KMS-11 (cell line): ENCODE measurements at regions not wholly inside any gene's neighbourhood (a gene's known extent, or its start where the extent isn't known, plus 50 kb on each side); places are given as distances from the start of the nearest gene placed in this dataset.

Experiments used
- H2AFZ ChIP-seq: fragments of 200-600 bp; sonication (generic); 2 replicates; pipeline ENCODE4 v1.6.1; 2016; ENCODE audit warnings: antibody characterized with exemption, mixed run types, low read depth
- H3K27ac ChIP-seq: fragments of 200-600 bp; sonication (generic); 2 replicates; pipeline ENCODE4 v1.6.1; 2016; ENCODE audit warnings: mild to moderate bottlenecking, mixed run types
- H3K27me3 ChIP-seq: fragments of 200-600 bp; sonication (generic); 2 replicates; pipeline ENCODE4 v1.6.1; 2017; ENCODE audit warnings: mild to moderate bottlenecking, low read depth, mixed run types, moderate library complexity; ENCODE audit not compliant: insufficient read depth
- H3K36me3 ChIP-seq: fragments of 200-600 bp; sonication (generic); 2 replicates; pipeline ENCODE4 v1.6.1; 2017; ENCODE audit warnings: mild to moderate bottlenecking, mixed run types; ENCODE audit not compliant: insufficient read depth
- H3K4me1 ChIP-seq: fragments of 200-600 bp; sonication (generic); 2 replicates; pipeline ENCODE4 v1.6.1; 2016; ENCODE audit warnings: mild to moderate bottlenecking, low read depth, mixed run types; ENCODE audit not compliant: poor library complexity, severe bottlenecking
- H3K4me2 ChIP-seq: fragments of 200-600 bp; sonication (generic); 2 replicates; pipeline ENCODE4 v1.7.0; 2016; ENCODE audit warnings: mild to moderate bottlenecking, mixed run types
- H3K4me3 ChIP-seq: fragments of 200-600 bp; sonication (generic); IDR thresholded peaks from 2 replicates; pipeline ENCODE4 v1.6.1; 2017; ENCODE audit warnings: low read depth, low read length, mixed read lengths; ENCODE audit not compliant: insufficient read depth
- H3K79me2 ChIP-seq: fragments of 200-600 bp; sonication (generic); 2 replicates; pipeline ENCODE4 v1.6.1; 2016; ENCODE audit warnings: low read depth, mixed run types; ENCODE audit not compliant: insufficient read depth
- H3K9ac ChIP-seq: fragments of 200-600 bp; sonication (generic); 2 replicates; pipeline ENCODE4 v1.6.1; 2016; ENCODE audit warnings: mild to moderate bottlenecking, mixed run types
- H4K20me1 ChIP-seq: fragments of 200-600 bp; sonication (generic); 2 replicates; pipeline ENCODE4 v1.6.1; 2016; ENCODE audit warnings: mild to moderate bottlenecking, mixed run types; ENCODE audit not compliant: insufficient read depth
- TF ChIP-seq, protein P1 (sequence below): fragments of 200-600 bp; sonication (generic); conservative IDR thresholded peaks from 2 replicates; pipeline ENCODE4 v1.6.1; 2017; ENCODE audit warnings: low read depth, mild to moderate bottlenecking, antibody characterized with exemption, low read length, moderate library complexity, mixed read lengths

GRCh38 chr3:21117370-21117769 is 633.6 kb downstream of the ZNF385D start:
- Histone ChIP-seq H3K4me3 (no peak overlapping the region), H3K36me3 (no peaks in the 10 kb centered on the region), H4K20me1 (no peaks in the 10 kb centered on the region), H3K27ac (no peak overlapping the region), H3K4me1 (no peaks in the 10 kb centered on the region), H2AFZ (no peak overlapping the region), H3K9ac (no peak overlapping the region), H3K27me3 (no peaks in the 10 kb centered on the region), H3K79me2 (no peaks in the 10 kb centered on the region), H3K4me2 (no peak overlapping the region)
- TF ChIP-seq, protein P1, sequence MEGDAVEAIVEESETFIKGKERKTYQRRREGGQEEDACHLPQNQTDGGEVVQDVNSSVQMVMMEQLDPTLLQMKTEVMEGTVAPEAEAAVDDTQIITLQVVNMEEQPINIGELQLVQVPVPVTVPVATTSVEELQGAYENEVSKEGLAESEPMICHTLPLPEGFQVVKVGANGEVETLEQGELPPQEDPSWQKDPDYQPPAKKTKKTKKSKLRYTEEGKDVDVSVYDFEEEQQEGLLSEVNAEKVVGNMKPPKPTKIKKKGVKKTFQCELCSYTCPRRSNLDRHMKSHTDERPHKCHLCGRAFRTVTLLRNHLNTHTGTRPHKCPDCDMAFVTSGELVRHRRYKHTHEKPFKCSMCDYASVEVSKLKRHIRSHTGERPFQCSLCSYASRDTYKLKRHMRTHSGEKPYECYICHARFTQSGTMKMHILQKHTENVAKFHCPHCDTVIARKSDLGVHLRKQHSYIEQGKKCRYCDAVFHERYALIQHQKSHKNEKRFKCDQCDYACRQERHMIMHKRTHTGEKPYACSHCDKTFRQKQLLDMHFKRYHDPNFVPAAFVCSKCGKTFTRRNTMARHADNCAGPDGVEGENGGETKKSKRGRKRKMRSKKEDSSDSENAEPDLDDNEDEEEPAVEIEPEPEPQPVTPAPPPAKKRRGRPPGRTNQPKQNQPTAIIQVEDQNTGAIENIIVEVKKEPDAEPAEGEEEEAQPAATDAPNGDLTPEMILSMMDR: no peak

- no peaks in the 10 kb centered on the region for H3K79me2 ChIP-seq
- no peak overlapping the region for H2AFZ ChIP-seq
- H3K27ac ChIP-seq: no peak overlapping the region
- H4K20me1 ChIP-seq: no peaks in the 10 kb centered on the region
- no peaks in the 10 kb centered on the region for H3K4me1 ChIP-seq
- H3K4me2 ChIP-seq: no peak overlapping the region
- H3K27me3 ChIP-seq: no peaks in the 10 kb centered on the region
- H3K4me3 ChIP-seq: no peak overlapping the region
- H3K36me3 ChIP-seq: no peaks in the 10 kb centered on the region
- H3K9ac ChIP-seq: no peak overlapping the region
- TF ChIP-seq, protein P1: no peak
Measured at GRCh38 chr3:21109056-21109455, 642.0 kb downstream of the ZNF385D start.

GRCh38 chr3:21105784-21106183 is 645.2 kb downstream of the ZNF385D start:
- TF ChIP-seq, protein P1: no peak
- Histone ChIP-seq H2AFZ (no peak overlapping the region), H3K4me1 (no peaks in the 10 kb centered on the region), H3K9ac (no peak overlapping the region), H3K27ac (no peak overlapping the region), H3K4me2 (no peak overlapping the region), H3K79me2 (no peaks in the 10 kb centered on the region), H4K20me1 (no peaks in the 10 kb centered on the region), H3K27me3 (no peaks in the 10 kb centered on the region), H3K4me3 (no peak overlapping the region), H3K36me3 (no peaks in the 10 kb centered on the region)

- Histone ChIP-seq H3K9ac (no peak overlapping the region), H3K79me2 (no peaks in the 10 kb centered on the region), H3K36me3 (no peaks in the 10 kb centered on the region), H4K20me1 (no peaks in the 10 kb centered on the region), H3K27me3 (no peaks in the 10 kb centered on the region), H3K27ac (no peak overlapping the region), H3K4me1 (no peaks in the 10 kb centered on the region), H3K4me2 (no peak overlapping the region), H3K4me3 (no peak overlapping the region), H2AFZ (no peak overlapping the region)
- TF ChIP-seq, protein P1: no peak
Measured at GRCh38 chr3:21100656-21101359, 650.2 kb downstream of the ZNF385D start.
